Calu3 (cell line): ENCODE measurements at regions not wholly inside any gene's neighbourhood (a gene's known extent, or its start where the extent isn't known, plus 50 kb on each side); places are given as distances from the start of the nearest gene placed in this dataset.

ENCODE experiments used
- BruUV-seq: library from RNA; stranded (reverse); fragments of 400-500 nt; replicated peaks from 2 replicates; lab custom pipeline; 2021; lab: Mats Ljungman, UMichigan
- CTCF ChIA-PET: fragments of 300-600 bp; sonication (Branson Sonifier 250); formaldehyde crosslinking; loops from one replicate; lab custom pipeline; 2022; ENCODE audit warnings: antibody characterized with exemption; lab: Charles Lee
- DNase-seq: peaks from one replicate; pipeline ENCODE4 v3.0.0; 2022
- H3K27ac Mint-ChIP-seq: one replicate; pipeline ENCODE4 v1.8.0; 2022; ENCODE audit warnings: mixed read lengths; ENCODE audit not compliant: unreplicated experiment
- H3K27me3 Mint-ChIP-seq: one replicate; pipeline ENCODE4 v1.8.0; 2022; ENCODE audit warnings: mixed read lengths; ENCODE audit not compliant: unreplicated experiment
- H3K36me3 Mint-ChIP-seq: one replicate; pipeline ENCODE4 v1.8.0; 2022; ENCODE audit warnings: mild to moderate bottlenecking, moderate library complexity, mixed read lengths; ENCODE audit not compliant: insufficient read depth, unreplicated experiment
- H3K4me1 Mint-ChIP-seq: one replicate; pipeline ENCODE4 v1.8.0; 2022; ENCODE audit warnings: mild to moderate bottlenecking, low read depth, mixed read lengths; ENCODE audit not compliant: unreplicated experiment
- H3K4me3 Mint-ChIP-seq: one replicate; pipeline ENCODE4 v1.8.0; 2022; ENCODE audit warnings: mild to moderate bottlenecking, low read depth, moderate library complexity, mixed read lengths; ENCODE audit not compliant: unreplicated experiment
- H3K9me3 Mint-ChIP-seq: one replicate; pipeline ENCODE4 v1.8.0; 2022; ENCODE audit warnings: low read depth, mixed read lengths; ENCODE audit not compliant: unreplicated experiment
- intact Hi-C: fragments of 100-400 bp; cut with micrococcal nuclease; formaldehyde crosslinking; loops from one replicate; pipeline ENCODE4 v1.10.0; 2022; ENCODE audit not compliant: unreplicated experiment
- TF ChIP-seq, protein P1 (sequence below): fragments of 200-600 bp; IDR thresholded peaks from one replicate; pipeline ENCODE4 v1.8.0; 2022; ENCODE audit warnings: antibody characterized with exemption; ENCODE audit not compliant: unreplicated experiment

DNA sequence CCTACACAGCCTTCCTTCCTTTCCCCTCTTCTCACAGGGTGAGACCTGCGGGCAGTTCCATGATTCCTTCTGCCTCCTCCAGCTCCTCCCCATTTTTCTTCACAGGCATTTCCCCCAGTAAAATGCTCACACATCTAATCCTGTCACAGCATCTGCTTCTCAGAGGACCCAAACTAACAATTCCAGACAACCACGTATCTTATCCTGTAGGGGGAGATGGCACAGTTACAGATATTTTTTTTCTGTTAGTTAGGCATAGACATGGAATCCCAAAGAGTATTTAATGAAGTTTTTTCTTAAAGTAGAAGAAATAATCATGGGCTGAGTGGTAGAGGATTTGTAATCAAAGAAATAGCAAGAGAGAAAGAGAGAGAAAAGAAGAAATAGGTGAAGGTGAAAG lies 373.1 kb upstream of the ADAMTS9 start:
- H3K27me3 Mint-ChIP-seq: peaks cover 12% of the 10 kb centered on the region
- TF ChIP-seq, protein P1, sequence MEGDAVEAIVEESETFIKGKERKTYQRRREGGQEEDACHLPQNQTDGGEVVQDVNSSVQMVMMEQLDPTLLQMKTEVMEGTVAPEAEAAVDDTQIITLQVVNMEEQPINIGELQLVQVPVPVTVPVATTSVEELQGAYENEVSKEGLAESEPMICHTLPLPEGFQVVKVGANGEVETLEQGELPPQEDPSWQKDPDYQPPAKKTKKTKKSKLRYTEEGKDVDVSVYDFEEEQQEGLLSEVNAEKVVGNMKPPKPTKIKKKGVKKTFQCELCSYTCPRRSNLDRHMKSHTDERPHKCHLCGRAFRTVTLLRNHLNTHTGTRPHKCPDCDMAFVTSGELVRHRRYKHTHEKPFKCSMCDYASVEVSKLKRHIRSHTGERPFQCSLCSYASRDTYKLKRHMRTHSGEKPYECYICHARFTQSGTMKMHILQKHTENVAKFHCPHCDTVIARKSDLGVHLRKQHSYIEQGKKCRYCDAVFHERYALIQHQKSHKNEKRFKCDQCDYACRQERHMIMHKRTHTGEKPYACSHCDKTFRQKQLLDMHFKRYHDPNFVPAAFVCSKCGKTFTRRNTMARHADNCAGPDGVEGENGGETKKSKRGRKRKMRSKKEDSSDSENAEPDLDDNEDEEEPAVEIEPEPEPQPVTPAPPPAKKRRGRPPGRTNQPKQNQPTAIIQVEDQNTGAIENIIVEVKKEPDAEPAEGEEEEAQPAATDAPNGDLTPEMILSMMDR: no peak
- H3K27ac Mint-ChIP-seq: no peak overlapping the region
- H3K4me3 Mint-ChIP-seq: no peak overlapping the region
- intact Hi-C loops: no loop called here
- no peak for DNase-seq
- no TSS peak for BruUV-seq
- H3K4me1 Mint-ChIP-seq: no peaks in the 10 kb centered on the region
- H3K36me3 Mint-ChIP-seq: no peaks in the 10 kb centered on the region
- CTCF ChIA-PET: no interaction called here
- H3K9me3 Mint-ChIP-seq: peaks cover 5% of the 10 kb centered on the region

- H3K4me3 Mint-ChIP-seq: no peak overlapping the region
- no TSS peak for BruUV-seq
- peaks cover 5% of the 10 kb centered on the region for H3K9me3 Mint-ChIP-seq
- no peaks in the 10 kb centered on the region for H3K36me3 Mint-ChIP-seq
- peaks cover 14% of the 10 kb centered on the region for H3K27me3 Mint-ChIP-seq
- TF ChIP-seq, protein P1: no peak
- DNase-seq: no peak
- CTCF ChIA-PET: interaction anchor here (1.0 kb wide), 1 partner anchor 56 kb away, joined by 3 read pairs; no protein-coding TSS in a partner anchor
- no peaks in the 10 kb centered on the region for H3K4me1 Mint-ChIP-seq
- intact Hi-C loops: loop anchor here (5.0 kb wide), 1 partner anchor 95 kb away; no protein-coding TSS in a partner anchor
- H3K27ac Mint-ChIP-seq: no peak overlapping the region
These were observed 364.3 kb upstream of the ADAMTS9 start for GRCh38 chr3:65052101-65052500.

GRCh38 chr3:65048151-65048550 lies 360.4 kb upstream of the ADAMTS9 start:
- CTCF ChIA-PET: no interaction called here
- Mint-ChIP-seq H3K27ac (no peak overlapping the region), H3K9me3 (no peaks in the 10 kb centered on the region), H3K4me1 (no peaks in the 10 kb centered on the region), H3K27me3 (no peaks in the 10 kb centered on the region), H3K4me3 (no peak overlapping the region), H3K36me3 (no peaks in the 10 kb centered on the region)
- TF ChIP-seq, protein P1: no peak
- no TSS peak for BruUV-seq
- intact Hi-C loops: no loop called here
- DNase-seq: no peak

GRCh38 chr3:65045138-65045537 lies 357.3 kb upstream of the ADAMTS9 start:
- no peak overlapping the region for H3K4me3 Mint-ChIP-seq

More at GRCh38 chr3:65045138-65045537, 357.3 kb upstream of the ADAMTS9 start:
- H3K9me3 Mint-ChIP-seq: no peaks in the 10 kb centered on the region
- H3K36me3 Mint-ChIP-seq: no peaks in the 10 kb centered on the region
- no peaks in the 10 kb centered on the region for H3K4me1 Mint-ChIP-seq
- CTCF ChIA-PET: no interaction called here
- no peaks in the 10 kb centered on the region for H3K27me3 Mint-ChIP-seq
- TF ChIP-seq, protein P1: no peak
- intact Hi-C loops: no loop called here
- no TSS peak for BruUV-seq
- no peak for DNase-seq
- no peak overlapping the region for H3K27ac Mint-ChIP-seq
